HG03066 (cell line): ENCODE measurements at regions not wholly inside any gene's neighbourhood (a gene's known extent, or its start where the extent isn't known, plus 50 kb on each side); places are given as distances from the start of the nearest gene placed in this dataset.
"Not testable (repeated sequence)": the region's sequence is repeated elsewhere in the genome, so short reads cannot be mapped to it uniquely, and the experiment has no call there.

Experiments used
- ATAC-seq: cut with Tn5 transposase; IDR thresholded peaks from one replicate; pipeline ENCODE4 v1.9.1; 2021; ENCODE audit warnings: low read depth; ENCODE audit not compliant: unreplicated experiment

GRCh38 chr15:79652972-79653371, 220.8 kb downstream of the MINAR1 start:
- ATAC-seq: not testable (repeated sequence)

- no peak for ATAC-seq
Measured at GRCh38 chr15:79653533-79653932, 221.4 kb downstream of the MINAR1 start.

- ATAC-seq: no peak
Measured at GRCh38 chr15:79656151-79657000, 224.2 kb downstream of the MINAR1 start.

- ATAC-seq: no peak
Measured at GRCh38 chr15:79657722-79658121, 225.6 kb downstream of the MINAR1 start.

- no peak for ATAC-seq
Measured at GRCh38 chr15:79659691-79660090, 227.6 kb downstream of the MINAR1 start.

GRCh38 chr15:79661411-79661810, 229.3 kb downstream of the MINAR1 start:
- no peak for ATAC-seq

- no peak for ATAC-seq
Measured at GRCh38 chr15:79673416-79674123, 223.2 kb downstream of the MTHFS start.

- ATAC-seq: no peak
Measured at GRCh38 chr15:79674124-79674465, 222.7 kb downstream of the MTHFS start.

- no peak for ATAC-seq
Measured at GRCh38 chr15:79675982-79676381, 220.8 kb downstream of the MTHFS start.

- ATAC-seq: no peak
Measured at GRCh38 chr15:79676621-79677020, 220.2 kb downstream of the MTHFS start.

- ATAC-seq: no peak
Measured at GRCh38 chr15:79677241-79677640, 219.6 kb downstream of the MTHFS start.

- ATAC-seq: no peak
Measured at GRCh38 chr15:79678032-79678701, 218.6 kb downstream of the MTHFS start.

GRCh38 chr15:79680720-79681119, 216.1 kb downstream of the MTHFS start:
- no peak for ATAC-seq

GRCh38 chr15:79682285-79682684, 214.5 kb downstream of the MTHFS start:
- ATAC-seq: no peak

GRCh38 chr15:79682851-79683288, 213.9 kb downstream of the MTHFS start:
- no peak for ATAC-seq

- ATAC-seq: no peak
Measured at GRCh38 chr15:79689030-79689429, 207.8 kb downstream of the MTHFS start.

GRCh38 chr15:79700951-79701480, 195.8 kb downstream of the MTHFS start:
- no peak for ATAC-seq

- ATAC-seq: no peak
Measured at GRCh38 chr15:79702621-79703020, 194.2 kb downstream of the MTHFS start.

GRCh38 chr15:79721256-79721655, 175.6 kb downstream of the MTHFS start:
- no peak for ATAC-seq

GRCh38 chr15:79724312-79724711, 172.5 kb downstream of the MTHFS start:
- ATAC-seq: no peak

GRCh38 chr15:79724804-79725203, 172.0 kb downstream of the MTHFS start:
- ATAC-seq: no peak
